Lung (tissue), 11 donors: ENCODE measurements at regions not wholly inside any gene's neighbourhood (a gene's known extent, or its start where the extent isn't known, plus 50 kb on each side); places are given as distances from the start of the nearest gene placed in this dataset.

Source experiments
- ATAC-seq: fragments of 200-7000 bp; cut with Tn5 transposase; one replicate; pipeline ENCODE4 v1.9.1; 2020; ENCODE audit warnings: moderate number of reproducible peaks; ENCODE audit not compliant: insufficient read depth, low FRiP score
- DNase-seq, 3 donors: peaks; one replicate each; pipeline ENCODE4 v3.0.0-alpha.2; 2013 to 2017
- H3K27ac ChIP-seq, 2 donors: one replicate each; pipeline ENCODE4 v1.5.1; 2013; ENCODE audit warnings: mild to moderate bottlenecking in 2 of 2, moderate library complexity in 2 of 2, control low read depth in 1 of 2, inconsistent platforms in 1 of 2, low read depth in 1 of 2, low read length in 1 of 2
- H3K27me3 ChIP-seq, 3 donors: one replicate each; pipeline ENCODE4 v1.5.1; 2013; ENCODE audit warnings: low read length in 2 of 3; ENCODE audit not compliant: control insufficient read depth in 3 of 3, insufficient read depth in 3 of 3
- H3K36me3 ChIP-seq, 4 donors: one replicate each; pipeline ENCODE4 v1.5.1; 2013; ENCODE audit warnings: low read length in 4 of 4, mild to moderate bottlenecking in 1 of 4, moderate library complexity in 1 of 4; ENCODE audit not compliant: control insufficient read depth in 4 of 4, insufficient read depth in 4 of 4
- H3K4me1 ChIP-seq, 5 donors: one replicate each; pipeline ENCODE4 v1.5.1; 2013; ENCODE audit warnings: low read length in 5 of 5, mild to moderate bottlenecking in 2 of 5, moderate library complexity in 1 of 5; ENCODE audit not compliant: control insufficient read depth in 5 of 5, insufficient read depth in 5 of 5
- H3K4me3 ChIP-seq: one replicate; pipeline ENCODE4 v1.5.1; 2013; ENCODE audit warnings: mild to moderate bottlenecking, control low read depth, moderate library complexity
- H3K9ac ChIP-seq, 2 donors: one replicate each; pipeline ENCODE4 v1.5.1; 2013; ENCODE audit warnings: low read length in 2 of 2, control low read depth in 1 of 2; ENCODE audit not compliant: insufficient read depth in 1 of 2
- H3K9me3 ChIP-seq, 4 donors: one replicate each; pipeline ENCODE4 v1.5.1; 2013; ENCODE audit warnings: low read length in 3 of 4, mild to moderate bottlenecking in 1 of 4, moderate library complexity in 1 of 4; ENCODE audit not compliant: control insufficient read depth in 4 of 4, insufficient read depth in 3 of 4
- WGBS, 2 donors: extraction: QIAGEN DNeasy Blood & Tissue Kit; methylation state at CpG; one replicate each; pipeline ENCODE4 v1.1.7; 2013; 5-methylcytosine and 5-hydroxymethylcytosine counted together
- TF ChIP-seq, protein P1 (sequence below): IDR thresholded peaks from 2 replicates; pipeline ENCODE4 v1.5.1; 2012; ENCODE audit warnings: mild to moderate bottlenecking; ENCODE audit errors: control extremely low read depth, extremely low read depth
- donor health status: control.
- donor health status: control.
- donor health status: Bipolar disorder and iron deficiency.
- donor health status: healthy.
- donor health status: DM: yes; HTN: yes; CAD: no.

DNA sequence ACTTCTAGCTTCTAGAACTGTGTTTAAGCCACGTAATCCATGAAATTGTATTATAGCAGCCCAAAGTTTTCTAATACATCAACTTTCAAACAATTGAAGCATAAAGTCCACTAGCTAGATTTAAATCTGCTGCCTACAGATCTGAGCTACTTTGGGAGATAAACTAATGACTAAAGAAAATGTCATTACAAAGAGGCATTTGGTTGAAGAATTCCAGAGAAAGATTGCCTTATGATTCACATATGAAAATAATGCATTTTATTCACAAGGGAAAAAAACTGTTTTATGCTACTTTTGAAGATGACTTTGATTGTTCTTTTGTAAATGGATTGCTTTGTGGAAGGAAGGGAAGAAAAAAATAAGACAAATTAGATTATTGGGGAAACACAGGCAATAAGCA, 124.1 kb upstream of the SLIT2 start:
- Histone ChIP-seq H3K9ac (no peak overlapping the region), H3K27me3 (no peaks in the 10 kb centered on the region), H3K36me3 (no peaks in the 10 kb centered on the region), H3K27ac (no peak overlapping the region), H3K4me1 (no peaks in the 10 kb centered on the region), H3K9me3 (no peaks in the 10 kb centered on the region), H3K4me3 (no peak overlapping the region)
- DNase-seq: no peak
- TF ChIP-seq, protein P1, sequence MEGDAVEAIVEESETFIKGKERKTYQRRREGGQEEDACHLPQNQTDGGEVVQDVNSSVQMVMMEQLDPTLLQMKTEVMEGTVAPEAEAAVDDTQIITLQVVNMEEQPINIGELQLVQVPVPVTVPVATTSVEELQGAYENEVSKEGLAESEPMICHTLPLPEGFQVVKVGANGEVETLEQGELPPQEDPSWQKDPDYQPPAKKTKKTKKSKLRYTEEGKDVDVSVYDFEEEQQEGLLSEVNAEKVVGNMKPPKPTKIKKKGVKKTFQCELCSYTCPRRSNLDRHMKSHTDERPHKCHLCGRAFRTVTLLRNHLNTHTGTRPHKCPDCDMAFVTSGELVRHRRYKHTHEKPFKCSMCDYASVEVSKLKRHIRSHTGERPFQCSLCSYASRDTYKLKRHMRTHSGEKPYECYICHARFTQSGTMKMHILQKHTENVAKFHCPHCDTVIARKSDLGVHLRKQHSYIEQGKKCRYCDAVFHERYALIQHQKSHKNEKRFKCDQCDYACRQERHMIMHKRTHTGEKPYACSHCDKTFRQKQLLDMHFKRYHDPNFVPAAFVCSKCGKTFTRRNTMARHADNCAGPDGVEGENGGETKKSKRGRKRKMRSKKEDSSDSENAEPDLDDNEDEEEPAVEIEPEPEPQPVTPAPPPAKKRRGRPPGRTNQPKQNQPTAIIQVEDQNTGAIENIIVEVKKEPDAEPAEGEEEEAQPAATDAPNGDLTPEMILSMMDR: no peak
- ATAC-seq: no peak
- WGBS, 2 donors: 84 to 85% methylated on average over 1 of the region's 1 CpG

DNA sequence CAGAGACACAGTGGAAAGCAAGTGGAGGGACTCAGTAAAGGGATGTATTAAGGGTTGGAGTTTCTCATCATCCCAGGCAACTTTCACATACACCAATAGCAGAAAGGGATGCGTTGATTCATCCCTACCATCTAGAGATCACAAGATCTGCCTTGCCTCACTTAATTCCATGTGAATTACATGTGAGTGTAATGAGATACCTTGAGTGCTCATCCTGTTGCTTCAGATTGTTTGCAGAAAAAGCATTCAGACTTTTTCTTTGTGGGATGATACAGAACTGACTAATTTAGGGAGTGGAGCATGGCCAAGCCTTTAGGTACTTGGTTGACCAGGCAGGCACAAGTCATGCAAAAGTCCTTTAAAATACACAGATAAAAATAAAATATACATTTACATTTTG, 124.8 kb upstream of the SLIT2 start:
- no peak for DNase-seq
- WGBS, 2 donors: 89 to 93% methylated on average over 1 of the region's 1 CpG
- H3K27ac ChIP-seq: no peak overlapping the region
- H3K4me3 ChIP-seq: no peak overlapping the region
- no peaks in the 10 kb centered on the region for H3K4me1 ChIP-seq
- H3K9me3 ChIP-seq: no peaks in the 10 kb centered on the region
- no peak for ATAC-seq
- no peak overlapping the region for H3K9ac ChIP-seq
- H3K27me3 ChIP-seq: no peaks in the 10 kb centered on the region
- TF ChIP-seq, protein P1: no peak
- no peaks in the 10 kb centered on the region for H3K36me3 ChIP-seq

DNA sequence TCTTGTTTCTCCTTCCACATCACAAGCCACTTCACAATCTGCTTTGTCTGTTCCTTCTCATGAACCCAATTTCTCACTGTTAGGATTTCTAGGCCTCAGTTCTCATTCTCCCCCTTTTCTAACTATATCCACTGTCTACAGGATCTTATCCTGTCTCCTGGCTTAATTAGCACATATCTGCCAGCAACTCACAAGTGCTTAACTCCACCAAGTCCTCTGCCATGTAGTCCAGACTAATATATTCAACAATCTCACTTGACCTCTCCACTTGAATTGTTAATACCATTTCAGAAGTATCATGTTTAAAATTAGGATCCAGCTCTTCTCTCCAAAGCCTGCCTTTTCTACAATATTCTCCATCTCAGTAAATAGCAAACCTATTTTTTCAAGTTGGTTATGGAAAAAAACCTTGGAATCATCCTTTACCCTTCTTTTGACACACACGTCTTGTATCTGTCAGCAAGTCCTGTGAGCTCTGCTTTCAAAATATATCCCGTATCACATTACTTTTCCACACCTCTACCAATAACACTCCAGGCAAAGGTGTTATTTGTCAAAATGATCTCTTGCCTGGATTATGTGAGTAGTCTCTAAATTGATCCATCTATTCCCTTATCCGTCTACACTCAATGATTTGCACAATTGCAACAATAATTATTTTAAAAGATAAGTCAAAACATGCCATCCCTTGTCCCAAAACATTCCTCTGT, 127.2 kb upstream of the SLIT2 start:
- TF ChIP-seq, protein P1: no peak
- DNase-seq (no peak), ATAC-seq (no peak)
- Histone ChIP-seq H3K9me3 (no peaks in the 10 kb centered on the region), H3K9ac (no peak overlapping the region), H3K36me3 (no peaks in the 10 kb centered on the region), H3K27ac (no peak overlapping the region), H3K4me1 (no peaks in the 10 kb centered on the region), H3K4me3 (no peak overlapping the region), H3K27me3 (no peaks in the 10 kb centered on the region)
- 80 to 86% methylated on average over 3 of the region's 3 CpGs for WGBS, 2 donors
